Astrocyte (in vitro differentiated cells and primary cell): ENCODE measurements at regions not wholly inside any gene's neighbourhood (a gene's known extent, or its start where the extent isn't known, plus 50 kb on each side); places are given as distances from the start of the nearest gene placed in this dataset.

Experiments
- DNase-seq: peaks from one replicate; pipeline ENCODE4 v3.0.0-alpha.2; 2010; ENCODE audit warnings: low read depth
- FAIRE-seq: peaks from 2 replicates; lab custom pipeline; 2011; peaks lifted over from hg19 to GRCh38; lab: Jason Lieb, UNC
- H2AFZ ChIP-seq: 2 replicates; pipeline ENCODE4 v1.6.0; 2012; ENCODE audit warnings: low read depth, low read length, inconsistent platforms
- H3K27ac ChIP-seq: 2 replicates; pipeline ENCODE4 v1.5.1; 2011; ENCODE audit warnings: low read depth, low read length, inconsistent platforms
- H3K27me3 ChIP-seq: 2 replicates; pipeline ENCODE4 v1.6.0; 2011; ENCODE audit warnings: low read length, inconsistent platforms; ENCODE audit not compliant: insufficient read depth
- H3K36me3 ChIP-seq: 2 replicates; pipeline ENCODE4 v1.5.1; 2011; ENCODE audit warnings: low read length, inconsistent platforms; ENCODE audit not compliant: insufficient read depth
- H3K4me1 ChIP-seq: 2 replicates; pipeline ENCODE4 v1.5.1; 2011; ENCODE audit warnings: low read length, inconsistent platforms; ENCODE audit not compliant: insufficient read depth
- H3K4me2 ChIP-seq: 2 replicates; pipeline ENCODE4 v1.6.0; 2012; ENCODE audit warnings: low read length, inconsistent platforms
- H3K4me3 ChIP-seq: 2 replicates; pipeline ENCODE4 v1.5.1; 2011; ENCODE audit warnings: low read depth, mild to moderate bottlenecking, low read length, inconsistent platforms; ENCODE audit not compliant: insufficient read depth
- H3K79me2 ChIP-seq: 2 replicates; pipeline ENCODE4 v1.6.0; 2012; ENCODE audit warnings: mild to moderate bottlenecking, low read length, inconsistent platforms; ENCODE audit not compliant: insufficient read depth
- H3K9ac ChIP-seq: 2 replicates; pipeline ENCODE4 v1.6.0; 2012; ENCODE audit warnings: mild to moderate bottlenecking, low read length, inconsistent platforms
- H3K9me3 ChIP-seq: 2 replicates; pipeline ENCODE4 v1.5.1; 2012; ENCODE audit warnings: low read depth, mild to moderate bottlenecking, low read length, inconsistent platforms; ENCODE audit not compliant: insufficient read depth
- H4K20me1 ChIP-seq: 2 replicates; pipeline ENCODE4 v1.6.0; 2012; ENCODE audit warnings: low read length, inconsistent platforms; ENCODE audit not compliant: insufficient read depth
- H3K27ac Mint-ChIP-seq: one replicate; pipeline ENCODE4 v1.8.0; 2021; ENCODE audit warnings: mild to moderate bottlenecking, mixed read lengths; ENCODE audit not compliant: unreplicated experiment
- H3K27me3 Mint-ChIP-seq: one replicate; pipeline ENCODE4 v1.8.0; 2021; ENCODE audit warnings: low read depth, mixed read lengths; ENCODE audit not compliant: unreplicated experiment
- H3K36me3 Mint-ChIP-seq: one replicate; pipeline ENCODE4 v1.8.0; 2021; ENCODE audit warnings: low read depth, mixed read lengths; ENCODE audit not compliant: unreplicated experiment
- H3K4me1 Mint-ChIP-seq: one replicate; pipeline ENCODE4 v1.8.0; 2021; ENCODE audit warnings: low read depth, mixed read lengths; ENCODE audit not compliant: unreplicated experiment
- H3K4me3 Mint-ChIP-seq: one replicate; pipeline ENCODE4 v1.8.0; 2021; ENCODE audit warnings: mild to moderate bottlenecking, moderate library complexity, mixed read lengths; ENCODE audit not compliant: unreplicated experiment
- H3K9me3 Mint-ChIP-seq: one replicate; pipeline ENCODE4 v1.8.0; 2021; ENCODE audit warnings: mild to moderate bottlenecking, mixed read lengths; ENCODE audit not compliant: unreplicated experiment
- EZH2 ChIP-seq: IDR thresholded peaks from 2 replicates; pipeline ENCODE4 v1.6.1; 2012; ENCODE audit warnings: mild to moderate bottlenecking, low read length, inconsistent platforms; ENCODE audit not compliant: insufficient read depth
- TF ChIP-seq, protein P1 (sequence below): IDR thresholded peaks from 2 replicates; pipeline ENCODE4 v1.5.1; 2011; ENCODE audit warnings: low read depth, mild to moderate bottlenecking, inconsistent platforms, low read length, moderate library complexity; ENCODE audit not compliant: insufficient read depth

DNA sequence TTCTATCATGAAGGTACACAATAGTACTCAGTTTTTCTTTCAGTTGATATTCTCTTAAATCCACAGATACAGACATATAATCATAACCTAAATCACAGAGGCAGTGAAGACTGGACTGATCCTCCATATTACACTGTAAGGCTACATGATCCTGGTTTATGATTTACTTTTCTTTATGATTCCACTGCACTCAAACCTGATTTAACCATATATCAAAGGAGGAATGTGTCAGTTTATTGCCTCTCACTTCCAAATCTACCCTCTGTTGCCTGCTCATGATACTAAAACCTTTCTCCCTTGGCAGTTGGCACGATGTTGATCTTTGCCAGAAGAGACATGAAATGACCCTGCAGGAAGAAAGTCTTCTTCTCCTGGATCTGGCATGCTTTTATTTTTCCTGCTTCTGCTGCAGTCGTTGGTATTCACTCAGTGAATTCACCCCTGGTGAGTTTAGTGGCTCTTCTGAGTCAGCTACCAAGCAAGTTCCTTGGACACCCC, 426.4 kb downstream of the MBD2 start:
- H3K27ac Mint-ChIP-seq: no peak overlapping the region
- H3K4me3 Mint-ChIP-seq: peak overlapping the region; percentile 25
- Histone ChIP-seq H3K9me3 (no peaks in the 10 kb centered on the region), H3K27me3 (no peaks in the 10 kb centered on the region), H3K4me2 (no peak overlapping the region), H4K20me1 (no peaks in the 10 kb centered on the region), H3K4me1 (peaks cover 14% of the 10 kb centered on the region), H3K9ac (no peak overlapping the region), H3K27ac (no peak overlapping the region), H3K36me3 (no peaks in the 10 kb centered on the region), H3K79me2 (no peaks in the 10 kb centered on the region), H3K4me3 (no peak overlapping the region), H2AFZ (no peak overlapping the region)
- H3K27me3 Mint-ChIP-seq: no peaks in the 10 kb centered on the region
- TF ChIP-seq, protein P1, sequence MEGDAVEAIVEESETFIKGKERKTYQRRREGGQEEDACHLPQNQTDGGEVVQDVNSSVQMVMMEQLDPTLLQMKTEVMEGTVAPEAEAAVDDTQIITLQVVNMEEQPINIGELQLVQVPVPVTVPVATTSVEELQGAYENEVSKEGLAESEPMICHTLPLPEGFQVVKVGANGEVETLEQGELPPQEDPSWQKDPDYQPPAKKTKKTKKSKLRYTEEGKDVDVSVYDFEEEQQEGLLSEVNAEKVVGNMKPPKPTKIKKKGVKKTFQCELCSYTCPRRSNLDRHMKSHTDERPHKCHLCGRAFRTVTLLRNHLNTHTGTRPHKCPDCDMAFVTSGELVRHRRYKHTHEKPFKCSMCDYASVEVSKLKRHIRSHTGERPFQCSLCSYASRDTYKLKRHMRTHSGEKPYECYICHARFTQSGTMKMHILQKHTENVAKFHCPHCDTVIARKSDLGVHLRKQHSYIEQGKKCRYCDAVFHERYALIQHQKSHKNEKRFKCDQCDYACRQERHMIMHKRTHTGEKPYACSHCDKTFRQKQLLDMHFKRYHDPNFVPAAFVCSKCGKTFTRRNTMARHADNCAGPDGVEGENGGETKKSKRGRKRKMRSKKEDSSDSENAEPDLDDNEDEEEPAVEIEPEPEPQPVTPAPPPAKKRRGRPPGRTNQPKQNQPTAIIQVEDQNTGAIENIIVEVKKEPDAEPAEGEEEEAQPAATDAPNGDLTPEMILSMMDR: no peak
- TF ChIP-seq EZH2: no peak
- peaks cover 4% of the 10 kb centered on the region for H3K9me3 Mint-ChIP-seq
- no peak for FAIRE-seq
- H3K4me1 Mint-ChIP-seq: peaks cover 27% of the 10 kb centered on the region
- no peaks in the 10 kb centered on the region for H3K36me3 Mint-ChIP-seq
- DNase-seq: no peak

DNA sequence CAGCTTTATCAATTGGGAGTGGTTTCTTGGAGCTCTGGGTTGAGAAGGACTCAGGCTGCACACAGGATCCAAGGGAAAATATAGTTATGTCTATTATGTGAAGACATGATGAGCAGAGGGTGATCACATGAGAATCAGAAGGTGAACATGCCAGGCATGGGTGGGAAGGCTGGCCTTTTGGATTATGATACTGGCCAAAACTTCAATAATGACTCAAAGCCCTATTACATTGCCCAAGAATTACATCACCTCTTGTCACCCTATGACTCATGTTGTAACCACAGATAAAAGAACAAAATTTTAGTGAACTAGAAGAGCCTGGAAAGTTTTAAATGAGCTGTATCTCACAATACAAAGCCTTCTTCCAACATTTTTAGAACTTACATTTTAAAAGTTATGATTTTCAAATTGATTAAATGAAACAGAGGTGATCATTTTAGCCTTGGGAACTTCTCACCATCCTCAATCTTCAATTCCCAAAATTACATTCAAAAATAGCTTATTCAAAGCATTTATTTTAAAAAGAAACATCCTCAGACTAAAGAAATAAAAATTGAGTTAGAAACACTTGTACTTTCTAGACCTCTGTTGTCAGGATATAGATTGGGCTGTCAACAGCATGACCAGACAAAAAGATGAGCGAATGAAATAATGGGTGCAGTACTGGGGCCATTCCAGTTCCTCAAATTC, 428.3 kb downstream of the MBD2 start:
- Histone ChIP-seq H3K9ac (peak overlapping the region; percentile 12), H4K20me1 (no peaks in the 10 kb centered on the region), H3K79me2 (no peaks in the 10 kb centered on the region), H3K27me3 (no peaks in the 10 kb centered on the region), H3K4me3 (no peak overlapping the region), H3K36me3 (no peaks in the 10 kb centered on the region), H3K4me2 (peak overlapping the region; percentile 57), H3K4me1 (peaks cover 14% of the 10 kb centered on the region), H3K27ac (peak overlapping the region; percentile 72), H3K9me3 (no peaks in the 10 kb centered on the region), H2AFZ (peak overlapping the region; percentile 21)
- Mint-ChIP-seq H3K4me1 (peaks cover 27% of the 10 kb centered on the region), H3K27me3 (no peaks in the 10 kb centered on the region), H3K9me3 (peaks cover 2% of the 10 kb centered on the region), H3K4me3 (no peak overlapping the region), H3K36me3 (no peaks in the 10 kb centered on the region), H3K27ac (peak overlapping the region; percentile 98)
- FAIRE-seq (peak; percentile 63), DNase-seq (peak; percentile 91)
- TF ChIP-seq, protein P1: no peak

DNA sequence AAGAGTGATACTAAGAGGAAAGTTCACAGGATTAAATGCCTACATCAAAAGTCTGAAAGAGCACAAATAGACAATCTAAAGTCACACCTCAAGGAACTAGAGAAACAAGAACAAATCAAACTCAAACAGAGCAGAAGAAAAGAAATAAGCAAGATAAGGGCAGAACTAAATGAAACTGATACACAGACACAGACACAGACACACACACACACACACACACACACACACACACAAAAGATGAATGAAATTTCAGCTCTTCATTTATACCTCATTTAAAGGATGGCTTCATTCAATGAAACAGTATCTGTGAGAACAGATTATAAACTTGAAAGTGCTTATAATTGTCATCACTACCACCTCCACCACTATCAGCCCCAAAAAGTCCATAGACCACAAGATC, 428.9 kb downstream of the MBD2 start:
- TF ChIP-seq, protein P1: no peak
- no peak for TF ChIP-seq EZH2
- Histone ChIP-seq H4K20me1 (no peaks in the 10 kb centered on the region), H2AFZ (peak overlapping the region; percentile 21), H3K4me2 (peak overlapping the region; percentile 57), H3K36me3 (no peaks in the 10 kb centered on the region), H3K27me3 (no peaks in the 10 kb centered on the region), H3K27ac (peak overlapping the region; percentile 72), H3K4me3 (no peak overlapping the region), H3K9me3 (no peaks in the 10 kb centered on the region), H3K79me2 (no peaks in the 10 kb centered on the region), H3K9ac (peak overlapping the region; percentile 12), H3K4me1 (peaks cover 14% of the 10 kb centered on the region)
- no peaks in the 10 kb centered on the region for H3K36me3 Mint-ChIP-seq
- FAIRE-seq (no peak), DNase-seq (no peak)
- H3K4me1 Mint-ChIP-seq: peaks cover 27% of the 10 kb centered on the region
- no peak overlapping the region for H3K4me3 Mint-ChIP-seq
- no peaks in the 10 kb centered on the region for H3K27me3 Mint-ChIP-seq
- H3K27ac Mint-ChIP-seq: peak overlapping the region; percentile 98
- H3K9me3 Mint-ChIP-seq: peaks cover 2% of the 10 kb centered on the region
